ENCODE measurements at regions not wholly inside any gene's neighbourhood (a gene's known extent, or its start where the extent isn't known, plus 50 kb on each side); places are given as distances from the start of the nearest gene placed in this dataset.
"Not testable (repeated sequence)": the region's sequence is repeated elsewhere in the genome, so short reads cannot be mapped to it uniquely, and the experiment has no call there.

- not testable (repeated sequence) for TF ChIP-seq POLR2A (IDR thresholded peaks at IDR 0.05; ENCODE audit: low read length); GATA1 (IDR thresholded peaks at IDR 0.05; ENCODE audit: low read depth, low read length)
Measured at GRCh38 chr11:71647078-71647477, 64.4 kb upstream of the KRTAP5-11 start.
